HG02870 (cell line): ENCODE measurements at regions not wholly inside any gene's neighbourhood (a gene's known extent, or its start where the extent isn't known, plus 50 kb on each side); places are given as distances from the start of the nearest gene placed in this dataset.

Experiments
- ATAC-seq: cut with Tn5 transposase; IDR thresholded peaks from one replicate; pipeline ENCODE4 v1.9.1; 2021; ENCODE audit warnings: mild to moderate bottlenecking, moderate library complexity; ENCODE audit not compliant: unreplicated experiment

DNA sequence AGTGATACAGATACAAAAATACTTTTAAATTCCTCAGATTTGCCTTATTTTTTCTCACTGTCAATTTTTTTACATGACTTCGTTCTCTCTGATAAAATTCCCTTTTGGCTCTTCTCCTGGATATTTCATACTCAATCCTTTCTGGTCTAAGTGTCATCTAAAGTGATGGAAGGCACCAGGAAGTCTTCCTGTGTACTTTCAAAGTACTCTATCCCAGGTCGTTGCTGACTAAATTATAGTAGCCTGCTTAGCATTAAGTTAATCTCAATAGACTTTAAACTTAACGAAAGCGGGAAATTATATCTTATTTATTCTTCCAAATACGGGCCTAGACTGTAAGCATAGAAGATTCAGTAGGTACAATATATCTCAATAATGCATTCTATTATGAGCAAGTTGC lies 67.8 kb downstream of the CASP12 start:
- ATAC-seq: no peak

- ATAC-seq: no peak
Observed at GRCh38 chr11:104830080-104830479, 68.2 kb downstream of the CASP12 start.

- ATAC-seq: no peak
Observed at GRCh38 chr11:104826772-104827171, 71.5 kb downstream of the CASP12 start.

GRCh38 chr11:104823657-104824056 lies 74.6 kb downstream of the CASP12 start:
- ATAC-seq: no peak

DNA sequence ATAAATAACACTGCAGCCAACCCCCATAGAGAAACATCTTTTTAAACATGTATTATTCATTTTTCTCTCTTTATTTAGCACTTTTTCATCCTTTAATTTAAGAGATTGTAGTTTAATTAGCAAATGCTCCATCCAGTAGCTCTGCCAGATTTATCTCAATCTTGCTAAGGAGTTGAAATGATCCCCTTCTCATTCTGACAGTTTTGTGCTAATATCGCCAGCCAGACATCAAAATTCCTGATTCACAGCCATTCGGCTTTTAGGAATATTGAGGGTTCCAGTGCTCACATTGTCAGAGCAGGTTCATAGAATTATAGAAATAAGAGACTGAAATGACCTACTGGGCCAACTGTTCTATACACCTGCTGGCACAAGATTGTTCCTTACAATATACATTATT lies 77.8 kb downstream of the CASP12 start:
- no peak for ATAC-seq

- ATAC-seq: peak; percentile 55
Observed at GRCh38 chr11:104819603-104820002, 78.7 kb downstream of the CASP12 start.

GRCh38 chr11:104819107-104819506 lies 79.2 kb downstream of the CASP12 start:
- no peak for ATAC-seq

GRCh38 chr11:104817973-104818372 lies 80.3 kb downstream of the CASP12 start:
- ATAC-seq: no peak

GRCh38 chr11:104813532-104813931 lies 84.7 kb downstream of the CASP12 start:
- ATAC-seq: no peak

DNA sequence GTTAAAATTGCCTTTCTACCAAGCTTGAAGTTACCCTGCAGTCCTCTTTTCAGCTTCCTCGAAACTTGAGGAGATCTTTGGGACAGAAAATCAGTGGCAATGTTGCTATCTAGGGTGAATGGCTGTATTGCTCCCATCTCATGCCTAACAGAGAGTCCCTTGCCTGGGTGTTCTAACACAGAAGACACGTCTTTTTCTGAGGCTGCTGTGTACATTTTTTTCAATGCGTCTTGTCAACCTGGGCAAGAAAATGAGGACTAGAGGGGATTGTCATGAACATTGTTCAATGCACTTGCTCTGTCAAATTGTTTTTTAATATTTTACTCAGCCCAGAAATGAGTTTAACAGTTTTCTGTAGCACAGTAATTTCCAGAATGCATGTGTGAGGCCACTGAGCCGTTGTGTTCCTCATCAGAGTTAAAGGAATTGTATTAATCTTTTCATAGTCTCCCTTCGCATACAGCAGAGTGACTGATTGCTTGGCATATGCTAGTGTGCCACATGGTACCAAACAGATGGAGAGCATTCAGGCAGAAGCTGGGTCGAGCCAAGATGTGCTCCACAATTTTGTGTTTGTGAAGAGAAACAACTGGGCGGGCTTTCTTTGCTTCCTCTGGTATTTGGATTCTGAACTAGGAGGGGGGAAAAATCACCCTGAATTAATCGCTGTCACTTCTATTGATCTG lies 86.0 kb downstream of the CASP12 start:
- no peak for ATAC-seq

DNA sequence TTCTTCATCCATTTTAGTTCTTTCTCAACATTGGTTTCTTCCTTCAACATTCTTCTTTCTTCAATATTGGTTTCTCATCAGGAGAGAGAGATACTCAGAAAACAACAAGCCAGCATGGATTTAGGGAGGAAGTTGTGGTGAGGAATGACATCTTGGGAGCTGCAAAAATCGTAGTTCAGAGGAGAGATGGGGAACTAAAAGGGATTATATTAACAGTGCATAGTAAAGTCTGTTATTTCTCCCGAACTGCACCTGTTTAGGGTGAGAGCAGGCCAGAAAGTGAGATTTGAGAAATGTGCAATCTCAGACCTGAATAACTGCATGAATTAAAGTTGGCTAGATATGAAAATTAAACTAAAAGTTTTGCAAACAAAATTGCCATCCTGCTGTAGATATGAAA lies 94.5 kb downstream of the CASP12 start:
- no peak for ATAC-seq

- ATAC-seq: peak; percentile 91
Observed at GRCh38 chr11:104799251-104799650, 99.0 kb downstream of the CASP12 start.

- no peak for ATAC-seq
Observed at GRCh38 chr11:104798789-104799188, 99.5 kb downstream of the CASP12 start.

DNA sequence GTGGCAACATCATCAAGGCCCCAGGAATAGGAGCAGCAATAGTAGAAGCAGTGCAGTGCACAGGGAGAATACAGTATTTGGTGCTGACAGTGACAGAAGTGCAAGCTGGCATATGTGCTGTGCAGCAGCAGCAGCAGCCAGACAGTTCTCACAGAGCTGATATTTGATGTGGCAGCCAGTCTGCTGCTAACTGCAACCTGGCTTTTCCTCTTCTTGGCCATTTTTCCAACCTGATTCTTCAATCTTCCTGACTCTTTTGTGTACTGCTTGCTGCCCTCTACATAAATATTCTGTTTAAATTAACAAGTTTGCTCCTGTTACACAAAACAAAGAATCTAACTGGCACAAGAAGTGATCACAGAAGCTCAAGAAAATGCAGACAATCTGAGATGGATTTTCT lies 102.0 kb downstream of the CASP12 start:
- ATAC-seq: no peak

- ATAC-seq: no peak
Observed at GRCh38 chr11:104795501-104796213, 102.6 kb downstream of the CASP12 start.

GRCh38 chr11:104792861-104793260 lies 105.4 kb downstream of the CASP12 start:
- no peak for ATAC-seq

DNA sequence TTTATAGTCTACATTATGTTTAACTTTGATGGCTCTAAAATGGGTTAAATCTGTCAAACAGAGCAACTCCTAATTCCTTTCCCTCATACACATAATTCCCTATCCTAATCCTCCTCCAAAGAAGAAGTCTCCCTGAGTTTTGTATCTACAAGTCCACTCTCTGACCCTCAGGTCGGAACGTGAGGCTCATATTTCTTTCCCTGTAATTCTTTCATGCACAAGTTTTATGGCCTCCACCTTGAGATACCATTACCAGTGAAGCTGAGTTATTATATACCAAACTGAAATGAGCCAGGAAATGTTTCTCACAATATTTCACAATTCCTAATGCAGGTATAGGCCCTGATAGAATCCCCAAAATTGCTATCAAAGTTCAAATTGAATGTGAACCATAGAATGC lies 106.4 kb downstream of the CASP12 start:
- no peak for ATAC-seq

- no peak for ATAC-seq
Observed at GRCh38 chr11:104784684-104785460, 113.4 kb downstream of the CASP12 start.

GRCh38 chr11:104783241-104783640 lies 115.0 kb downstream of the CASP12 start:
- no peak for ATAC-seq

- no peak for ATAC-seq
Observed at GRCh38 chr11:104782377-104782754, 115.9 kb downstream of the CASP12 start.

DNA sequence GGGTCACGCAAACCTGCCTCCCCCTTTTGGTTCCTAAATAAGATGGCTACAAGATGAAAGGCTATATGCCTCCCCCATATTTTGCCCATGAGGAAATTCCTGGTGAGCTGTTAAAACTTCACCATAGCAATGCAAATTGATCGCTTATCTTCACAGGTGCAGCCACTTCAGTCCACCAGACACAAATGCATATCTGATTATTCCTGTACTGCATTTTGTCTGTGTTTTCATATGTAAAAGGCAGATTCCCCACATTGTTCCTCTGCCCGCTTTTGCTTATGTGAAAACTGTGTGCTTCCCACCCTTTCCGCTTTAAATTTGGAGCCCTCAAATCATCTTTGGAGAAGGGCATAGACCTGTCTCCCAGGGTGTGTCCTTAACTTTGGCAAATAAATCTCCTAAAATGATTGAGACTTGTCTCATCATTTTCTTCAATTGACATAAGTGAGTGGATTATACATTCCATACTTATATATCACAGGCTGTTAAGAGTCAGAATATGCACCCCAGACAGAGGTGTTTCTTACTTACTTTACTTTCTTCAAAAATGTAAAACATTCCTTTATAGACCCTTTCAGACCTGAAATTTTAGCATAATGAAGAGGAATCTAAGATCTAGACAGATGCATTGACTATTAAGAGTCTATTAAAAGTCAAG lies 116.4 kb downstream of the CASP12 start:
- no peak for ATAC-seq
